Sigmoid colon (tissue), 4 donors: ENCODE measurements at regions not wholly inside any gene's neighbourhood (a gene's known extent, or its start where the extent isn't known, plus 50 kb on each side); places are given as distances from the start of the nearest gene placed in this dataset.

ENCODE experiments used
- EP300 ChIP-seq, 4 donors: sonication (generic); formaldehyde crosslinking; IDR thresholded peaks; one replicate each; pipeline ENCODE4 v1.6.1; 2017; ENCODE audit warnings: antibody characterized with exemption in 4 of 4
- POLR2A ChIP-seq, 2 donors: fragments of 450-650 bp; IDR thresholded peaks; one replicate each; pipeline ENCODE4 v1.6.1; 2016; ENCODE audit warnings: antibody characterized with exemption in 2 of 2, mild to moderate bottlenecking in 2 of 2, moderate library complexity in 2 of 2
- TF ChIP-seq, protein P1 (sequence below), 4 experiments: fragments of 450-650 bp in 3 of 4; fragments of 200-600 bp in 1 of 4; IDR thresholded peaks; one replicate each; pipeline ENCODE4 v1.5.1; 2016 to 2019; ENCODE audit warnings: antibody characterized with exemption in 4 of 4, mild to moderate bottlenecking in 3 of 4, moderate library complexity in 2 of 4

- no peak for TF ChIP-seq POLR2A (IDR thresholded peaks at IDR 0.05)
- TF ChIP-seq, protein P1, sequence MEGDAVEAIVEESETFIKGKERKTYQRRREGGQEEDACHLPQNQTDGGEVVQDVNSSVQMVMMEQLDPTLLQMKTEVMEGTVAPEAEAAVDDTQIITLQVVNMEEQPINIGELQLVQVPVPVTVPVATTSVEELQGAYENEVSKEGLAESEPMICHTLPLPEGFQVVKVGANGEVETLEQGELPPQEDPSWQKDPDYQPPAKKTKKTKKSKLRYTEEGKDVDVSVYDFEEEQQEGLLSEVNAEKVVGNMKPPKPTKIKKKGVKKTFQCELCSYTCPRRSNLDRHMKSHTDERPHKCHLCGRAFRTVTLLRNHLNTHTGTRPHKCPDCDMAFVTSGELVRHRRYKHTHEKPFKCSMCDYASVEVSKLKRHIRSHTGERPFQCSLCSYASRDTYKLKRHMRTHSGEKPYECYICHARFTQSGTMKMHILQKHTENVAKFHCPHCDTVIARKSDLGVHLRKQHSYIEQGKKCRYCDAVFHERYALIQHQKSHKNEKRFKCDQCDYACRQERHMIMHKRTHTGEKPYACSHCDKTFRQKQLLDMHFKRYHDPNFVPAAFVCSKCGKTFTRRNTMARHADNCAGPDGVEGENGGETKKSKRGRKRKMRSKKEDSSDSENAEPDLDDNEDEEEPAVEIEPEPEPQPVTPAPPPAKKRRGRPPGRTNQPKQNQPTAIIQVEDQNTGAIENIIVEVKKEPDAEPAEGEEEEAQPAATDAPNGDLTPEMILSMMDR (IDR thresholded peaks at IDR 0.05), result no peak
- no peak for TF ChIP-seq EP300 (IDR thresholded peaks at IDR 0.05)
These were observed 283.1 kb downstream of the SIPA1L2 start for GRCh38 chr1:232346844-232347243.
